B cell (primary cell): ENCODE measurements at regions not wholly inside any gene's neighbourhood (a gene's known extent, or its start where the extent isn't known, plus 50 kb on each side); places are given as distances from the start of the nearest gene placed in this dataset.

Experiments used
- EZH2 ChIP-seq: IDR thresholded peaks from 2 replicates; pipeline ENCODE4 v1.6.1; 2012; ENCODE audit warnings: borderline replicate concordance, low read depth, mild to moderate bottlenecking, moderate library complexity, low read length; ENCODE audit not compliant: insufficient read depth, poor library complexity, severe bottlenecking
- TF ChIP-seq, protein P1 (sequence below): fragments of 200-600 bp; IDR thresholded peaks from one replicate; pipeline ENCODE4 v1.8.0; 2022; ENCODE audit warnings: antibody characterized with exemption, mild to moderate bottlenecking

DNA sequence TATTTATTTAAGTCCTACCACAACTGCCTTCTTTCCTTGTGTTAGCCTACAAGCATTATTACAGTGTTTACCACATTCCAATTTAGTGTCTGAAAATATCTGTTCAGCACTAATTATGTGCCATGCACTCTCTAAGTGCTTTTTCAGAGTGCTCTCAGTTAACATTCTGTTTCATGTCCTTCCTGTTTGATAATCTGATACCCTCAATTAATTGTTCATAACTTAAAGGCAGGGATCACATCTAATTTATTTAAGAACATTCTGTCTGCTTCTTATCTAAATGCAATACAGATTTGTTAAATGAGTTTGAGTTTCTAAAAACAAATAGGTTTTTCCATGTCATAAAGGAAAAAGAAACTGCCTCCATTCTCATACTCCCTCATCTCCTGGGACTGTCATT lies 649.6 kb upstream of the ATXN8OS start:
- TF ChIP-seq, protein P1, sequence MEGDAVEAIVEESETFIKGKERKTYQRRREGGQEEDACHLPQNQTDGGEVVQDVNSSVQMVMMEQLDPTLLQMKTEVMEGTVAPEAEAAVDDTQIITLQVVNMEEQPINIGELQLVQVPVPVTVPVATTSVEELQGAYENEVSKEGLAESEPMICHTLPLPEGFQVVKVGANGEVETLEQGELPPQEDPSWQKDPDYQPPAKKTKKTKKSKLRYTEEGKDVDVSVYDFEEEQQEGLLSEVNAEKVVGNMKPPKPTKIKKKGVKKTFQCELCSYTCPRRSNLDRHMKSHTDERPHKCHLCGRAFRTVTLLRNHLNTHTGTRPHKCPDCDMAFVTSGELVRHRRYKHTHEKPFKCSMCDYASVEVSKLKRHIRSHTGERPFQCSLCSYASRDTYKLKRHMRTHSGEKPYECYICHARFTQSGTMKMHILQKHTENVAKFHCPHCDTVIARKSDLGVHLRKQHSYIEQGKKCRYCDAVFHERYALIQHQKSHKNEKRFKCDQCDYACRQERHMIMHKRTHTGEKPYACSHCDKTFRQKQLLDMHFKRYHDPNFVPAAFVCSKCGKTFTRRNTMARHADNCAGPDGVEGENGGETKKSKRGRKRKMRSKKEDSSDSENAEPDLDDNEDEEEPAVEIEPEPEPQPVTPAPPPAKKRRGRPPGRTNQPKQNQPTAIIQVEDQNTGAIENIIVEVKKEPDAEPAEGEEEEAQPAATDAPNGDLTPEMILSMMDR = no peak
- no peak for TF ChIP-seq EZH2
